Heart left ventricle (tissue), 16 donors: ENCODE measurements at regions not wholly inside any gene's neighbourhood (a gene's known extent, or its start where the extent isn't known, plus 50 kb on each side); places are given as distances from the start of the nearest gene placed in this dataset.

Source experiments
- ATAC-seq, 4 donors: fragments of 200-7000 bp; cut with Tn5 transposase; one replicate each; pipeline ENCODE4 v1.9.1; 2020 to 2022; ENCODE audit warnings: moderate library complexity in 4 of 4, mild to moderate bottlenecking in 3 of 4, moderate number of reproducible peaks in 1 of 4
- DNase-seq, 5 donors: peaks; one replicate each; pipeline ENCODE4 v3.0.0-alpha.2; 2020
- H3K27ac ChIP-seq, 12 donors: fragments of 200-600 bp; sonication (generic) in 4 of 12; one replicate each; pipeline versions ENCODE4 v1.5.0 to v1.8.0; 2016 to 2022; ENCODE audit warnings: mild to moderate bottlenecking in 2 of 12
- H3K27me3 ChIP-seq, 9 donors: fragments of 200-600 bp; sonication (generic) in 2 of 9; one replicate each; pipeline versions ENCODE4 v1.5.1 to v1.8.0; 2016 to 2022; ENCODE audit warnings: mild to moderate bottlenecking in 3 of 9
- H3K36me3 ChIP-seq, 9 donors: fragments of 200-600 bp; sonication (generic) in 2 of 9; one replicate each; pipeline versions ENCODE4 v1.5.0 to v1.8.0; 2018 to 2022; ENCODE audit warnings: mild to moderate bottlenecking in 2 of 9
- H3K4me1 ChIP-seq, 12 donors: fragments of 200-600 bp; sonication (generic) in 4 of 12; one replicate each; pipeline versions ENCODE4 v1.5.0 to v1.8.0; 2016 to 2022; ENCODE audit warnings: mild to moderate bottlenecking in 3 of 12
- H3K4me3 ChIP-seq, 12 donors: fragments of 200-600 bp; sonication (generic) in 4 of 12; one replicate each; pipeline versions ENCODE4 v1.5.0 to v1.8.0; 2017 to 2022; ENCODE audit warnings: mild to moderate bottlenecking in 9 of 12, moderate library complexity in 4 of 12
- H3K9me3 ChIP-seq, 12 donors: fragments of 200-600 bp; sonication (generic) in 4 of 12; one replicate each; pipeline versions ENCODE4 v1.5.0 to v1.8.0; 2016 to 2022; ENCODE audit warnings: mild to moderate bottlenecking in 1 of 12
- CTCF ChIP-seq, 12 donors: fragments of 200-600 bp; sonication (generic) in 4 of 12; IDR thresholded peaks; one replicate each; pipeline versions ENCODE4 v1.5.0 to v1.8.0; 2018 to 2022; ENCODE audit warnings: antibody characterized with exemption in 12 of 12, mild to moderate bottlenecking in 5 of 12
- POLR2A ChIP-seq, 2 donors: fragments of 450-650 bp; IDR thresholded peaks; one replicate each; pipeline ENCODE4 v1.6.1; 2017; ENCODE audit warnings: antibody characterized with exemption in 2 of 2, mild to moderate bottlenecking in 2 of 2, moderate library complexity in 2 of 2
- WGBS, 4 donors: extraction: QIAGEN DNeasy Blood & Tissue Kit in 2 of 4; methylation state at CpG; one replicate each; pipeline versions ENCODE4 v1.1.5 to v1.1.7; 2013 to 2018; 5-methylcytosine and 5-hydroxymethylcytosine counted together
- intact Hi-C, 10 donors: fragments of 100-400 bp; cut with DNase I; formaldehyde crosslinking; loops; one replicate each; pipeline versions ENCODE4 v1.11.1 to v1.14.2; 2022
- donor health status: ischemic (EF 13 %, LVEDD 7.1; RV severe dilation, severe dysfunction).
- donor health status: healthy with polysubstance abuse.
- donor health status: DM: no; HTN: yes; CAD: no.
- donor health status: DM: no; HTN: no; CAD: no.
- donor health status: ischemic (EF 25% LVEDD 6.9; RV normal size, moderate dysfunction).
- donor health status: ischemic (EF 25% LVEDD 5.7; RV mildly dilated, moderate dysfunction).
- donor health status: healthy.
- donor health status: DM: yes; HTN: yes; CAD: no.
- donor health status: ischemic (EF 35%, LVEDD 5.7; RV mildly dilated, moderate dysfunction).
- donor health status: nonischemic (EF 11% LVEDD 7.7; RV severe dilation, severe dysfunction).
- donor health status: DM: yes; HTN: yes; CAD: no.
- donor health status: PGD.
- donor health status: ischemic (EF 29% LVEDD 5.4; RV normal size, mild dysfunction).
- donor health status: nonischemic (EF 23%, LVEDD 6.1; RV moderate dilation, normal function).

- ATAC-seq (no peak), DNase-seq (no peak)
- TF ChIP-seq CTCF (IDR thresholded peaks at IDR 0.05) (no peak), POLR2A (IDR thresholded peaks at IDR 0.05) (no peak)
- Histone ChIP-seq H3K9me3 (peaks cover 0 to 15% (median 2%) of the 10 kb centered on the region in 12 donors), H3K4me1 (peaks cover 0 to 13% (median 0%) of the 10 kb centered on the region in 12 donors), H3K4me3 (no peak overlapping the region), H3K27me3 (no peaks in the 10 kb centered on the region), H3K27ac (no peak overlapping the region), H3K36me3 (no peaks in the 10 kb centered on the region)
- intact Hi-C loops: no loop called here
- WGBS, 4 donors: 30 to 57% (median 43%) methylated on average over 2 of the region's 2 CpGs
Observed at GRCh38 chr12:28898038-28898437, 251.0 kb upstream of the FAR2 start.

GRCh38 chr12:28899951-28900350 lies 249.1 kb upstream of the FAR2 start:
- intact Hi-C loops: no loop called here
- no peak for TF ChIP-seq CTCF (IDR thresholded peaks at IDR 0.05)
- TF ChIP-seq POLR2A (IDR thresholded peaks at IDR 0.05): no peak
- H3K27me3 ChIP-seq: no peaks in the 10 kb centered on the region
- no peak overlapping the region for H3K4me3 ChIP-seq
- no peak overlapping the region for H3K27ac ChIP-seq
- ATAC-seq: no peak
- DNase-seq: no peak
- peaks cover 0 to 15% (median 2%) of the 10 kb centered on the region in 12 donors for H3K9me3 ChIP-seq
- H3K4me1 ChIP-seq: no peaks in the 10 kb centered on the region
- WGBS, 4 donors: 71 to 83% (median 81%) methylated on average over 1 of the region's 1 CpG
- no peaks in the 10 kb centered on the region for H3K36me3 ChIP-seq

GRCh38 chr12:28905220-28905955 lies 243.7 kb upstream of the FAR2 start:
- intact Hi-C loops: no loop called here
- no peak for TF ChIP-seq CTCF (IDR thresholded peaks at IDR 0.05)
- no peak for TF ChIP-seq POLR2A (IDR thresholded peaks at IDR 0.05)
- DNase-seq: no peak

DNA sequence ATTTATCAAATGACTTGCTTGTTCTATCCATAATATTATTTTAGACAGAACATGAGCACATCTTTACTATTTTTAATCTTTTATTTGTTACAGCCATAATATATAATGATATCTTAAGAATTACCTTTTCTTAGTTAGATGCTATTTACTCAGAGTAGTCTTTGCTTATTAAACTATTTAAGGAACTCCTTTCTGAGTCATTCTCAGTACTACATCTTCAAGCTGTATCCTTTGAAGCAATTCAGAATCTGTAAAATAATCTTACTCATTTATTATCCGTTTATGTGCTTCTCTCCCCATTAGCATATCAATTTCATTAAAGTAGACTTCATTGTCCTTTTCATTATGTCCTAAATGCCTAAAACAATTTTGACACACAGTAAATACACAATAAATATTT lies 240.4 kb upstream of the FAR2 start:
- no peaks in the 10 kb centered on the region for H3K4me1 ChIP-seq
- 70 to 85% (median 81%) methylated on average over 1 of the region's 1 CpG for WGBS, 4 donors
- intact Hi-C loops: no loop called here
- H3K36me3 ChIP-seq: no peaks in the 10 kb centered on the region
- TF ChIP-seq POLR2A (IDR thresholded peaks at IDR 0.05) (no peak), CTCF (IDR thresholded peaks at IDR 0.05) (no peak)
- H3K27ac ChIP-seq: no peak overlapping the region
- ATAC-seq (no peak), DNase-seq (no peak)
- H3K27me3 ChIP-seq: no peaks in the 10 kb centered on the region
- no peak overlapping the region for H3K4me3 ChIP-seq
- peaks cover 0 to 41% (median 17%) of the 10 kb centered on the region in 12 donors for H3K9me3 ChIP-seq

More at GRCh38 chr12:28905220-28905955, 243.7 kb upstream of the FAR2 start:
- ATAC-seq: no peak
- Histone ChIP-seq H3K27me3 (no peaks in the 10 kb centered on the region), H3K36me3 (no peaks in the 10 kb centered on the region), H3K9me3 (peaks cover 0 to 31% (median 9%) of the 10 kb centered on the region in 12 donors), H3K27ac (no peak overlapping the region), H3K4me1 (no peaks in the 10 kb centered on the region), H3K4me3 (no peak overlapping the region)
- WGBS, 4 donors: 78 to 85% (median 83%) methylated on average over 1 of the region's 1 CpG
